ENCODE measurements at regions not wholly inside any gene's neighbourhood (a gene's known extent, or its start where the extent isn't known, plus 50 kb on each side); places are given as distances from the start of the nearest gene placed in this dataset.

DNA sequence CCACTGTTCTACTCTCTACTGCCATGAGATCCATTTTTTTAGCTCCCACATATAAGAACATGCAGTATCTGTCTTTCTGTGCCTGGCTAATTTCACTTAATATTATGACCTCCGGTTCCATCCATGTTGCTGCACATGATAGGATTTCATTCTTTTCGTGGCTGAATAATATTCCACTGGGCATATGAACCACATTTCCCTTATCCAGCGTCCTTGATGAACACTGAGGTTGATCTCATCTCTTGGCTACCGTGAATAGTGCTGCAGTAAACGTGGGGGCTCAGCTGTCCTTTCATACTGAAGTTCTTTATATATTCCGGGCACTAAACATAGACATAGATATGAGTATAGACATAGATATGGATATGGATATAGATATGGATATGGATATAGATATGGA is 109.3 kb upstream of the TNRC6C start:
- Histone ChIP-seq H3K9me3 (replicated peaks) (no peaks in the 10 kb centered on the region), H3K4me1 (no peaks in the 10 kb centered on the region), H3K4me3 (no peak overlapping the region), H3K36me3 (no peaks in the 10 kb centered on the region), H3K27me3 (no peaks in the 10 kb centered on the region), H3K27ac (no peak overlapping the region)
- DNase-seq: no peak

GRCh38 chr17:77851921-77852320 is 106.6 kb upstream of the TNRC6C start:
- Histone ChIP-seq H3K4me1 (no peaks in the 10 kb centered on the region), H3K4me3 (no peak overlapping the region), H3K27me3 (peaks cover 7% of the 10 kb centered on the region; the same call in 1 of the 2 replicates), H3K9me3 (replicated peaks) (no peaks in the 10 kb centered on the region), H3K27ac (no peak overlapping the region), H3K36me3 (no peaks in the 10 kb centered on the region)
- DNase-seq: no peak

DNA sequence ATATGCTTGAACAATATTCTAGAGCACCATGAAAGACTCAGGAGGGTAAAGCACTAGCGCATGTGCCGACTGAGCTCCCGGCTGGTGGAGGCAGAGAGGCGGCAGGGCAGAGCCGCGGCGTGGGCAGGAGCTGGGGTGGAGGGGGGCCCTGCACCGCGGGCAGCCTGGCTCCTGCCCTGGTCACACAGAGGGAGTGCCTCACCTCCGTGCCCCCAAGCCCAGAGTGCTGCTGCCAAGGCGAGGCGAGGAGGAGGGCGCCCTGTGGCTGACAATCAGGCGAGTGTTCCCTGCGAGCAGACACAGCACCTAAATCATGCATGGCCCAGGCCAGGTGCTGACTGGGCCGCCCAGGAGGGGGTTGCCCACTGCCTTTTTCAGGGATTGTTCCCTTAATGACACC is 105.8 kb upstream of the TNRC6C start:
- H3K9me3 ChIP-seq (replicated peaks): no peaks in the 10 kb centered on the region
- H3K4me3 ChIP-seq: no peak overlapping the region
- H3K4me1 ChIP-seq: no peaks in the 10 kb centered on the region
- DNase-seq: no peak
- H3K27me3 ChIP-seq: peaks cover 7% of the 10 kb centered on the region; the same call in 1 of the 2 replicates
- H3K27ac ChIP-seq: no peak overlapping the region
- H3K36me3 ChIP-seq: no peaks in the 10 kb centered on the region

DNA sequence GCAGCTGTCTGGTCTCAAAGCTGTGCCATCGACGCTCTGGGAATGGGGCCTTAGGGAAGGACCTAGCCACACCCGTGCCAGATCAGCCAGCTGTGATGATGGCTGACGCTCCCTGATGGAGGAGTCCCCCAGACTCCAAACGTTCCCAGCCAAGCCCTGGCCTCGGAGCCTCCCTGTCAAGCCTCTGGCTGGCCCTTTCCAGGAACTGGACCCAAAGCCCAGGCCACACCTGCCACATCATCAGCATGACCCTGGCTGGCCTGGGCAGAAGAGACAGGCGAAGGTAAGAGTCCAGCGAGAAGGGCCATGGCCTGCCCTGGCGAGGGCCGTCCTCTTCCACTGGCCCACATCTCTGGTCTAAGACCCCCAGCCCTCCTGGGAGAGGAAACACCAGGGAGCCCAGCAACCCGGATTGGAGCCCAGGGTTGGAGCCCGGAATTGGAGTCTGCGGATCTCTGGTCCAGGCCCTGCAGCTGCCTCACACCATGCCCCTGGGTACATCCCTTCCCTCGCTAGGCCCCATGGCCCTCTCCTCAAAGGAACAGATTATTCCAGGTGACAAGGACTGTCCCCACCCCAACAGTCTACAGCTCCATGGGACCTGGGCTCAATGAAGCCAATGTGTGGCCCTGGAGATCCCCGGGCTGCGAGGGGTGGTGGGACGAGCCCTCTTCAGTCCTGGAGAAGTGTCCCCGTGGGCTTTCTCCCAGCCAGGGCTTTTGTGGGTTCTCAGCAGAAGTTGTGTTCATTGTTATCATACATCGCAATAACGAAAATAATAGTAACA is 105.1 kb upstream of the TNRC6C start:
- H3K9me3 ChIP-seq (replicated peaks): no peaks in the 10 kb centered on the region
- no peak for DNase-seq
- no peak overlapping the region for H3K4me3 ChIP-seq
- no peaks in the 10 kb centered on the region for H3K4me1 ChIP-seq
- H3K36me3 ChIP-seq: no peaks in the 10 kb centered on the region
- no peak overlapping the region for H3K27ac ChIP-seq
- H3K27me3 ChIP-seq: peaks cover 7% of the 10 kb centered on the region; the same call in 1 of the 2 replicates

DNA sequence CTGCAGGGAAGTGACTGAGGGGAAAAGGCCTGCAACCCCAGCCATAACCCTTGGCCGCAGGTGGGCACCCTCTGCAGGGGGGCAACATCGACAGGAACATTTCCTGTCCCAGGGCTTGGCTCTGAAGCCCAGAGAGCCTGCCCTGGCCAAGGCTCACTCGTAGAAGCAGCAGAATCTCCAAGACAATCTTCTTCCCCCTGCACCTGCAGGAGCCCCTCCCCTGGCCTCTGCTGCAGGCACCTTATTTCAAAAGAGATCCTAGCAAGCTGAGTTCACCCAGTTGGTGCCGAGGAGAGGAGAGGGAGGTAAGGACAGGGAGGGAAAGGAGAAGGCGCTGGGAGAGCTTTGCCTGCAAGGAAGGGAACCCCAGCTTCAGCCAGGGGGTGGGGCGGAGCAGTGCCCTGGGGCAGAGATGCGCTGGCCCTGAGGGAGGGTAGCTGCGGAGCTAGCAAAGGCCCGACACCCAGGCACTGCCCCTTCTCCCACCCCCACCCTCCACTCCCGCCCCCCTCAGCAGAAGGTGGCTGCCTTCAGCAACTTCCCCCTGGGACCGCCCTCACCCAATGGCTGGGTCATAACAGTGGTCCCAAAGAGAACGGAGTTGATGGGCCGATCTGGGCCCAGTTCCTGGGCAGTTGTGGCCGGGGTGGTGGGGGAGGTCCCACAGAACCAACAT is 104.3 kb upstream of the TNRC6C start:
- no peaks in the 10 kb centered on the region for H3K9me3 ChIP-seq (replicated peaks)
- DNase-seq: no peak
- peaks cover 7% of the 10 kb centered on the region; the same call in 1 of the 2 replicates for H3K27me3 ChIP-seq
- H3K27ac ChIP-seq: no peak overlapping the region
- no peaks in the 10 kb centered on the region for H3K36me3 ChIP-seq
- H3K4me1 ChIP-seq: no peaks in the 10 kb centered on the region
- H3K4me3 ChIP-seq: no peak overlapping the region

DNA sequence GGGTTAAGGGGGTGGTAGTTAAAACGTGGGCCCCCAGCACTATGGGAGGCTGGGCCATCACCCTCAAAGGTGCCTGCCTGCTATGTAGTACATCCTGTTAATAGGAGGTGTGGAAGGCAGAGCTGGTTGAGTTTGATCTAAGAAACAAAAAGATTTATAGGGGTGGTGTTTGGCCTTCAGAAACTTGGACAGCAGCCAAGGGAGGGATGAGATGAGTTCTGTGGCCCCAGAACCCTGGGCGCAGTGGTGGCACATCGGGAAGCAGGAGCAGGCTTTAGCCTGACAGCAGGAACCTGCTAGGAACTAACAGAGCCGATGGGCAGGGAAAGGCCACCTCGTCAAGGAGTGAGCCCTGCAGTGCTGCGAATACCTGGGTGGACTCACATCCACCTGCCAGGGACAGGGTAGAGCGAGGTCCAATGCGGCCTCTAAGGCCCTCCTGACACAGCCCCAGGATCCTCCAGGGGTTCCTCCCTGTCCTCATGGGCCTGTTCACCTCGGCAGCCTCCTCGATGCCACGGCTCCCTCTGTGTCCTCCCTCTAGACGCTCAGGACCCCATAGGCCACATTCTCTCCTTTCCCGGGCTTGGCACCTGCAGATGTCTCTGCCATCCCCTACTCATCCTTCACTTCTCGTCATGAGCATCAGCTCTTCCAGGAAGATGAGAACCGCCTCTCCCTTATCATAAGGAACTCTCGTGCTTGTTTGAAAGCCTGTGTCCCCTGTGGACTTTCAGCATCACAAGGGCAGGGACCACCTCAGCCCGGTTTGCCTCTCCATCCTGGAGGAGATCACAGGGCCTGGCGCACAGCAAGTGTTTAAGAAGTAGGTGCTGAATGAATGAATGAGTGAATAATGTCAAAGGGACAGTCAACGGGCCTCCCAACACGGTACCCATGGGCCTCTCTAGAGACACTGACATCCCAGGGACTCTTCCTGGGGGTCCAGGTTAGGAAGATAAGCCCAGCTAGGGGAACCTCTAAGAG is 103.5 kb upstream of the TNRC6C start:
- Histone ChIP-seq H3K9me3 (replicated peaks) (no peaks in the 10 kb centered on the region), H3K27me3 (peaks cover 7% of the 10 kb centered on the region; the same call in 1 of the 2 replicates), H3K4me3 (no peak overlapping the region), H3K36me3 (no peaks in the 10 kb centered on the region), H3K4me1 (no peaks in the 10 kb centered on the region), H3K27ac (no peak overlapping the region)
- DNase-seq: no peak

GRCh38 chr17:77856551-77857305 is 101.8 kb upstream of the TNRC6C start:
- Histone ChIP-seq H3K4me3 (no peak overlapping the region), H3K9me3 (replicated peaks) (no peaks in the 10 kb centered on the region), H3K27me3 (peaks cover 7% of the 10 kb centered on the region; the same call in 1 of the 2 replicates), H3K36me3 (no peaks in the 10 kb centered on the region), H3K27ac (no peak overlapping the region), H3K4me1 (no peaks in the 10 kb centered on the region)
- DNase-seq: no peak

GRCh38 chr17:77857306-77857555 is 101.3 kb upstream of the TNRC6C start:
- Histone ChIP-seq H3K27ac (no peak overlapping the region), H3K9me3 (replicated peaks) (no peaks in the 10 kb centered on the region), H3K27me3 (peaks cover 7% of the 10 kb centered on the region; the same call in 1 of the 2 replicates), H3K4me1 (no peaks in the 10 kb centered on the region), H3K4me3 (no peak overlapping the region), H3K36me3 (no peaks in the 10 kb centered on the region)
- DNase-seq: no peak

- no peaks in the 10 kb centered on the region for H3K9me3 ChIP-seq (replicated peaks)
- H3K27me3 ChIP-seq: peaks cover 7% of the 10 kb centered on the region; the same call in 1 of the 2 replicates
- H3K4me1 ChIP-seq: no peaks in the 10 kb centered on the region; the same call in 1 of the 2 replicates
- no peak overlapping the region for H3K4me3 ChIP-seq
- H3K36me3 ChIP-seq: no peaks in the 10 kb centered on the region
- H3K27ac ChIP-seq: no peak overlapping the region
- no peak for DNase-seq
Observed at GRCh38 chr17:77857613-77858012, 100.9 kb upstream of the TNRC6C start.

DNA sequence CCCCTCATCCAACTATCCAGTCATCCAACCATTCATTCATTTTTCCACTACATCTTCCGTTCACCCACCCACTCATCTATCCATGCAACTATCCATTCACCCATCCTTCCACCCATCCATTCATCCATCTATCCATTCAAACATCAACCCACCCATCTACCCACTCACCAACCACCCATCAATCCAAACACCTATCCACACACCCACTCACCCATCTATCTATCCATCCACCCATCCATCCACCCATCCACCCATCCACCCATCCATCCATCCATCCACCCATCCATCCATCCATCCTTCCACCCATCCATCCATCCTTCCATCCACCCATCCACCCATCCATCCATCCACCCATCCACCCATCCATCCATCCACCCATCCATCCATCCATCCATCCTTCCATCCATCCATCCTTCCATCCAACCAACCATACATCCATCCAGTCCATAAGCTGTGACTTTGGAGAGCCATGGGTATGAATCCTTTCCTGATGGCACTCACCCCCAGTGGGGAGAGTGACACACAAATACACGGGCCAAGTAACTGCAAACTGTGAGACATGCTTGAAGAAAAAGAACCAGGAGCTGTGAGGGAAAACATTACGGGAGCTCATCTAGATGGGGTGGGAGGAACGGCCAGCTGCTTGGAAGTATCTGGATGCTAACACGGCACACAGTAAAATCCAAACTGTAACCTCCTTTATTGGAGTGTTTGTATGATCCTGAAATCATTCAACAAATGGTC is 100.0 kb upstream of the TNRC6C start:
- Histone ChIP-seq H3K27ac (no peak overlapping the region), H3K4me1 (peaks cover 5% of the 10 kb centered on the region), H3K36me3 (no peaks in the 10 kb centered on the region), H3K27me3 (peaks cover 7% of the 10 kb centered on the region; the same call in 1 of the 2 replicates), H3K4me3 (no peak overlapping the region), H3K9me3 (replicated peaks) (no peaks in the 10 kb centered on the region)
- no peak for DNase-seq

DNA sequence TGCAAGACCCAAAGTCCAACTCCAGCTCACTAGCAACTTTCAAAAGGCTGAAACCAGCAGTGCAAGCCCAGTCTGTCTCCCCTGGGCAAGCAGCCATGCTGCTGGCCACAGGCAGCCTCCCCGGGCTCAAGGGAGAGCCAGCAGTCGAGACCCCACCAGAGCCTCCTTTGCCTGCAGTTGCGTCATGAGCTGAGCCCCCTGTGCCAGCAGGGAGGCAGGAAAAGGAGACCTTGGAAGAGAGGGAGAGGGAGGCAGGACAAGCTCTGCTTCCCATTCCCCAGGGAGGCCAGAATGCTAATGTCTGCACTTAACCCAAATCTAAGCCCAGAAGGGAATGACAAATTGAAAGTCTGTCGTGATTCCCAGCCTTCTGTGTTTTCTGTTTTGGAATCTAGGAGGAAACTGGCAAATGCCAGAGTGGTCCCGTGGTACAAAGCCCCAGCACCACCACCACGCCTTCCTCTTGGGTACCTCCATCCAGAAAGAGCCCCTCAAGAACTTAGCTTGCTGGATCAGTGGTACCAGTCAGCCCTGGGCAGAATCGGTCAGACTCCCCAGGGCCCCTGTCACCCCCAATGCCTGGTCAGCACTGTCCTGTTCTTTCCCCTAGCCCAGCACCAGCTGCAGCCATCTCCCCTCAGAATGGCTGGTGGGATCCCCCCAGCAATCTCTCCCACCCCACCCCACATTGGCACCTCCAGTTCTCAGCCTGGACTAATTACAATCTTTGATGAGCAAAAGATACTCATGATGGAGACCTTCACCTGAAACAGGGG is 99.3 kb upstream of the TNRC6C start:
- Histone ChIP-seq H3K27ac (no peak overlapping the region), H3K27me3 (peaks cover 7% of the 10 kb centered on the region; the same call in 1 of the 2 replicates), H3K36me3 (no peaks in the 10 kb centered on the region), H3K9me3 (replicated peaks) (no peaks in the 10 kb centered on the region), H3K4me3 (no peak overlapping the region), H3K4me1 (peaks cover 9% of the 10 kb centered on the region)
- no peak for DNase-seq

- Histone ChIP-seq H3K27ac (no peak overlapping the region), H3K27me3 (no peaks in the 10 kb centered on the region; the same call in 1 of the 2 replicates), H3K9me3 (replicated peaks) (no peaks in the 10 kb centered on the region), H3K36me3 (no peaks in the 10 kb centered on the region), H3K4me1 (peaks cover 19% of the 10 kb centered on the region), H3K4me3 (no peak overlapping the region)
- DNase-seq: no peak
Observed at GRCh38 chr17:77861133-77861695, 97.3 kb upstream of the TNRC6C start.
